Ectodermal cell (in vitro differentiated cells): ENCODE measurements at regions not wholly inside any gene's neighbourhood (a gene's known extent, or its start where the extent isn't known, plus 50 kb on each side); places are given as distances from the start of the nearest gene placed in this dataset.

Experiments
- H3K27ac ChIP-seq: 2 replicates; pipeline ENCODE4 v1.7.0; 2013; ENCODE audit warnings: mild to moderate bottlenecking, low read depth, low read length; ENCODE audit not compliant: insufficient read depth, poor library complexity, severe bottlenecking
- H3K27me3 ChIP-seq: 2 replicates; pipeline ENCODE4 v1.7.0; 2013; ENCODE audit warnings: mild to moderate bottlenecking, low read length; ENCODE audit not compliant: insufficient read depth, control insufficient read depth, poor library complexity, severe bottlenecking
- H3K36me3 ChIP-seq: one replicate; pipeline ENCODE4 v1.7.0; 2013; ENCODE audit warnings: low read length; ENCODE audit not compliant: control insufficient read depth, insufficient read depth
- H3K4me1 ChIP-seq: one replicate; pipeline ENCODE4 v1.7.0; 2013; ENCODE audit warnings: low read length; ENCODE audit not compliant: control insufficient read depth, insufficient read depth
- H3K4me3 ChIP-seq: 2 replicates; pipeline ENCODE4 v1.7.0; 2013; ENCODE audit warnings: low read depth, low read length, control low read depth; ENCODE audit not compliant: insufficient read depth
- H3K9me3 ChIP-seq: 2 replicates; pipeline ENCODE4 v1.7.0; 2013; ENCODE audit warnings: mild to moderate bottlenecking, low read length, moderate library complexity; ENCODE audit not compliant: control insufficient read depth
- WGBS, 2 experiments: methylation state at CpG; one replicate each; pipeline ENCODE4 v1.1.7; 2013; ENCODE audit warnings: missing lambda C conversion rate in 2 of 2; 5-methylcytosine and 5-hydroxymethylcytosine counted together

GRCh38 chr3:24578951-24579421 is 84.3 kb upstream of the THRB start:
- Histone ChIP-seq H3K4me3 (no peak overlapping the region), H3K27ac (no peak overlapping the region), H3K4me1 (peaks cover 7% of the 10 kb centered on the region), H3K36me3 (no peaks in the 10 kb centered on the region), H3K27me3 (no peaks in the 10 kb centered on the region), H3K9me3 (no peaks in the 10 kb centered on the region)
- 69 to 78% methylated on average over 4 of the region's 4 CpGs for WGBS, 2 experiments

- Histone ChIP-seq H3K4me3 (no peak overlapping the region), H3K27ac (no peak overlapping the region), H3K9me3 (no peaks in the 10 kb centered on the region), H3K27me3 (no peaks in the 10 kb centered on the region), H3K4me1 (peaks cover 7% of the 10 kb centered on the region), H3K36me3 (no peaks in the 10 kb centered on the region)
- WGBS, 2 experiments, result 87% methylated on average over 10 of the region's 10 CpGs
These were observed 88.1 kb upstream of the THRB start for GRCh38 chr3:24582431-24583403.

GRCh38 chr3:24586920-24587319 is 92.3 kb upstream of the THRB start:
- Histone ChIP-seq H3K36me3 (no peaks in the 10 kb centered on the region), H3K27me3 (no peaks in the 10 kb centered on the region), H3K4me3 (no peak overlapping the region), H3K4me1 (no peaks in the 10 kb centered on the region), H3K9me3 (no peaks in the 10 kb centered on the region), H3K27ac (no peak overlapping the region)
- 75 to 77% methylated on average over 4 of the region's 4 CpGs for WGBS, 2 experiments

GRCh38 chr3:24588629-24589512 is 94.2 kb upstream of the THRB start:
- Histone ChIP-seq H3K36me3 (no peaks in the 10 kb centered on the region), H3K27me3 (no peaks in the 10 kb centered on the region), H3K27ac (no peak overlapping the region), H3K4me3 (no peak overlapping the region), H3K9me3 (no peaks in the 10 kb centered on the region), H3K4me1 (peaks cover 4% of the 10 kb centered on the region)
- WGBS, 2 experiments, result 88 to 91% methylated on average over 6 of the region's 6 CpGs

GRCh38 chr3:24589513-24589851 is 94.8 kb upstream of the THRB start:
- H3K27me3 ChIP-seq, result no peaks in the 10 kb centered on the region
- H3K9me3 ChIP-seq, result no peaks in the 10 kb centered on the region
- no peaks in the 10 kb centered on the region for H3K36me3 ChIP-seq
- 94 to 100% methylated on average over 1 of the region's 1 CpG for WGBS, 2 experiments
- H3K4me3 ChIP-seq, result no peak overlapping the region
- peaks cover 5% of the 10 kb centered on the region for H3K4me1 ChIP-seq
- H3K27ac ChIP-seq, result no peak overlapping the region

- Histone ChIP-seq H3K4me3 (no peak overlapping the region), H3K4me1 (peaks cover 5% of the 10 kb centered on the region), H3K27ac (no peak overlapping the region), H3K9me3 (no peaks in the 10 kb centered on the region), H3K36me3 (no peaks in the 10 kb centered on the region), H3K27me3 (no peaks in the 10 kb centered on the region)
- WGBS, 2 experiments, result 86 to 100% methylated on average over 1 to 2 of the region's 3 CpGs
These were observed 95.6 kb upstream of the THRB start for GRCh38 chr3:24589931-24590880.

- no peak overlapping the region for H3K4me3 ChIP-seq
- no peaks in the 10 kb centered on the region for H3K36me3 ChIP-seq
- H3K9me3 ChIP-seq, result no peaks in the 10 kb centered on the region
- H3K27me3 ChIP-seq, result no peaks in the 10 kb centered on the region
- H3K27ac ChIP-seq, result no peak overlapping the region
- H3K4me1 ChIP-seq, result peaks cover 5% of the 10 kb centered on the region
These were observed 96.5 kb upstream of the THRB start for GRCh38 chr3:24591191-24591590.

- no peaks in the 10 kb centered on the region for H3K9me3 ChIP-seq
- H3K36me3 ChIP-seq, result no peaks in the 10 kb centered on the region
- H3K27me3 ChIP-seq, result no peaks in the 10 kb centered on the region
- peaks cover 5% of the 10 kb centered on the region for H3K4me1 ChIP-seq
- H3K4me3 ChIP-seq, result no peak overlapping the region
- no peak overlapping the region for H3K27ac ChIP-seq
- WGBS, 2 experiments, result 91 to 98% methylated on average over 5 of the region's 5 CpGs
These were observed 97.3 kb upstream of the THRB start for GRCh38 chr3:24591661-24592555.

- Histone ChIP-seq H3K36me3 (no peaks in the 10 kb centered on the region), H3K4me1 (peaks cover 5% of the 10 kb centered on the region), H3K27ac (no peak overlapping the region), H3K27me3 (no peaks in the 10 kb centered on the region), H3K4me3 (no peak overlapping the region), H3K9me3 (no peaks in the 10 kb centered on the region)
These were observed 99.5 kb upstream of the THRB start for GRCh38 chr3:24594161-24594560.
